Ishikawa (cell line): ENCODE measurements at regions not wholly inside any gene's neighbourhood (a gene's known extent, or its start where the extent isn't known, plus 50 kb on each side); places are given as distances from the start of the nearest gene placed in this dataset.

Experiments
- CEBPB ChIP-seq: IDR thresholded peaks from 2 replicates; pipeline ENCODE4 v1.6.1; 2012
- CREB1 ChIP-seq: IDR thresholded peaks from 2 replicates; pipeline ENCODE4 v1.6.1; 2012; ENCODE audit warnings: low read depth
- EGR1 ChIP-seq: IDR thresholded peaks from 2 replicates; pipeline ENCODE4 v1.6.1; 2012
- FOXM1 ChIP-seq: IDR thresholded peaks from 2 replicates; pipeline ENCODE4 v1.6.1; 2012; ENCODE audit warnings: low read depth, borderline replicate concordance
- MAX ChIP-seq: IDR thresholded peaks from 2 replicates; pipeline ENCODE4 v1.6.1; 2012
- NFIC ChIP-seq: IDR thresholded peaks from 2 replicates; pipeline ENCODE4 v1.6.1; 2012
- RAD21 ChIP-seq: IDR thresholded peaks from 2 replicates; pipeline ENCODE4 v1.6.1; 2012; ENCODE audit warnings: low read depth
- REST ChIP-seq: IDR thresholded peaks from 2 replicates; pipeline ENCODE4 v1.6.1; 2012; ENCODE audit warnings: low read depth, mild to moderate bottlenecking
- TAF1 ChIP-seq: IDR thresholded peaks from 2 replicates; pipeline ENCODE4 v1.6.1; 2012; ENCODE audit warnings: low read depth, mild to moderate bottlenecking
- USF1 ChIP-seq: IDR thresholded peaks from 2 replicates; pipeline ENCODE4 v1.6.1; 2012
- YY1 ChIP-seq: IDR thresholded peaks from 2 replicates; pipeline ENCODE4 v1.6.1; 2012; ENCODE audit warnings: low read depth

DNA sequence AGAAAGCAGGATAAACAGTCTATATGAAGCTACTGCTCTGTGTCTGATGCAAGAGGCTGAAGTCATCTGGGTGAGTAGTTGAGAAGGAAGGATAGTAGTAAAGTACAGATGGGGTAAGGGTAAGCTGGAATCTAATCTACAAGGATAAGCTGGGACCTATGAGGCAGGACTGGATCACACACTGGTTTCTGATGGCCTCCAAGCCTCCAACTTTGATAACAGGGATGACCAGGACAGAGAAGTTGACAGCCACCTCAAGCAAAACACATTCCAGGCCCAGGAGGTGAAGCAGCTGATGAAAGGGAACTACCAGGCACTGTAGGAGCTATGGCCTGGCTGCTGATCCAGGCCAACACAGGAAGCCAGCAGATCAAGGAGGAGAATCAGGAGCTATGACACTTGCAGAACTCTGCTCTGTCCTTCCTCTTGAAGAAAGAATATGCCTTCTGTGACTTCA is 278.1 kb upstream of the TMEM229A start:
- TF ChIP-seq MAX: no peak
- TF ChIP-seq NFIC: no peak
- no peak for TF ChIP-seq USF1
- TF ChIP-seq YY1: no peak
- TF ChIP-seq RAD21: no peak
- TF ChIP-seq CEBPB: no peak
- TF ChIP-seq TAF1: no peak
- no peak for TF ChIP-seq EGR1
- TF ChIP-seq CREB1: no peak
- TF ChIP-seq FOXM1: no peak
- no peak for TF ChIP-seq REST
